HEK293 (cell line): ENCODE measurements at regions not wholly inside any gene's neighbourhood (a gene's known extent, or its start where the extent isn't known, plus 50 kb on each side); places are given as distances from the start of the nearest gene placed in this dataset.

Experiments used
- YY1 ChIP-seq: fragments of 450-650 bp; formaldehyde crosslinking; IDR thresholded peaks from 2 replicates; pipeline ENCODE4 v1.5.1; 2018; ENCODE audit warnings: missing biosample characterization, missing genetic modification characterization
- ZNF335 ChIP-seq: fragments of 450-650 bp; formaldehyde crosslinking; conservative IDR thresholded peaks from 2 replicates; pipeline ENCODE4 v1.5.1; 2016; ENCODE audit warnings: missing biosample characterization, missing genetic modification characterization
- ZNF529 ChIP-seq: fragments of 450-650 bp; formaldehyde crosslinking; IDR thresholded peaks from 2 replicates; pipeline ENCODE4 v1.5.1; 2017; ENCODE audit warnings: missing genetic modification characterization, missing biosample characterization; ENCODE audit not compliant: insufficient replicate concordance
- TF ChIP-seq, protein P1 (sequence below): fragments of 450-650 bp; formaldehyde crosslinking; IDR thresholded peaks from 2 replicates; pipeline ENCODE4 v1.5.1; 2016; ENCODE audit warnings: missing biosample characterization, missing genetic modification characterization

- TF ChIP-seq ZNF529 (tag by site-specific recombination) (no peak), ZNF335 (tag by site-specific recombination) (no peak), YY1 (tag by site-specific recombination) (no peak)
- TF ChIP-seq, protein P1, sequence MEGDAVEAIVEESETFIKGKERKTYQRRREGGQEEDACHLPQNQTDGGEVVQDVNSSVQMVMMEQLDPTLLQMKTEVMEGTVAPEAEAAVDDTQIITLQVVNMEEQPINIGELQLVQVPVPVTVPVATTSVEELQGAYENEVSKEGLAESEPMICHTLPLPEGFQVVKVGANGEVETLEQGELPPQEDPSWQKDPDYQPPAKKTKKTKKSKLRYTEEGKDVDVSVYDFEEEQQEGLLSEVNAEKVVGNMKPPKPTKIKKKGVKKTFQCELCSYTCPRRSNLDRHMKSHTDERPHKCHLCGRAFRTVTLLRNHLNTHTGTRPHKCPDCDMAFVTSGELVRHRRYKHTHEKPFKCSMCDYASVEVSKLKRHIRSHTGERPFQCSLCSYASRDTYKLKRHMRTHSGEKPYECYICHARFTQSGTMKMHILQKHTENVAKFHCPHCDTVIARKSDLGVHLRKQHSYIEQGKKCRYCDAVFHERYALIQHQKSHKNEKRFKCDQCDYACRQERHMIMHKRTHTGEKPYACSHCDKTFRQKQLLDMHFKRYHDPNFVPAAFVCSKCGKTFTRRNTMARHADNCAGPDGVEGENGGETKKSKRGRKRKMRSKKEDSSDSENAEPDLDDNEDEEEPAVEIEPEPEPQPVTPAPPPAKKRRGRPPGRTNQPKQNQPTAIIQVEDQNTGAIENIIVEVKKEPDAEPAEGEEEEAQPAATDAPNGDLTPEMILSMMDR, result no peak
These were observed 278.8 kb upstream of the IMPG1 start for GRCh38 chr6:76351275-76351674.
